Mesenchymal stem cell (in vitro differentiated cells and primary cell): ENCODE measurements at regions not wholly inside any gene's neighbourhood (a gene's known extent, or its start where the extent isn't known, plus 50 kb on each side); places are given as distances from the start of the nearest gene placed in this dataset.
A peak's percentile ranks its signal among the peaks of the same experiment; 100 is the strongest.
"Not testable (repeated sequence)": the region's sequence is repeated elsewhere in the genome, so short reads cannot be mapped to it uniquely, and the experiment has no call there.

Experiments used
- DNase-seq: peaks from one replicate; pipeline ENCODE4 v3.0.0-alpha.2; 2013
- H2AFZ ChIP-seq: one replicate; pipeline ENCODE4 v1.6.1; 2013; ENCODE audit warnings: low read depth, mild to moderate bottlenecking, control low read depth, inconsistent platforms, low read length, moderate library complexity
- H2AK5ac ChIP-seq: 2 replicates; pipeline ENCODE4 v1.6.1; 2013; ENCODE audit warnings: low read length, moderate library complexity, mild to moderate bottlenecking, inconsistent platforms; ENCODE audit not compliant: severe bottlenecking
- H2BK120ac ChIP-seq: one replicate; pipeline ENCODE4 v1.6.1; 2013; ENCODE audit warnings: low read depth, mild to moderate bottlenecking, inconsistent platforms, low read length, moderate library complexity
- H2BK12ac ChIP-seq, 2 experiments: one replicate each; pipeline ENCODE4 v1.6.1; 2013; ENCODE audit warnings: inconsistent platforms in 2 of 2, low read length in 2 of 2, mild to moderate bottlenecking in 2 of 2, moderate library complexity in 2 of 2, control low read depth in 1 of 2
- H2BK15ac ChIP-seq: one replicate; pipeline ENCODE4 v1.6.1; 2013; ENCODE audit warnings: mild to moderate bottlenecking, low read depth, inconsistent platforms; ENCODE audit not compliant: poor library complexity, severe bottlenecking
- H2BK5ac ChIP-seq: 2 replicates; pipeline ENCODE4 v1.6.1; 2013; ENCODE audit warnings: low read depth, mild to moderate bottlenecking, low read length, control low read depth, inconsistent platforms; ENCODE audit not compliant: poor library complexity, severe bottlenecking
- H3K14ac ChIP-seq, 2 experiments: one replicate each; pipeline ENCODE4 v1.6.1; 2013; ENCODE audit warnings: inconsistent platforms in 2 of 2, low read length in 2 of 2, control low read depth in 1 of 2, mild to moderate bottlenecking in 1 of 2, moderate library complexity in 1 of 2
- H3K18ac ChIP-seq, 2 experiments: one replicate each; pipeline ENCODE4 v1.6.1; 2013; ENCODE audit warnings: inconsistent platforms in 2 of 2, low read length in 2 of 2, control low read depth in 1 of 2, low read depth in 1 of 2, mild to moderate bottlenecking in 1 of 2
- H3K23ac ChIP-seq, 2 experiments: one replicate each; pipeline ENCODE4 v1.6.1; 2013; ENCODE audit warnings: inconsistent platforms in 2 of 2, low read length in 2 of 2, mild to moderate bottlenecking in 2 of 2, moderate library complexity in 2 of 2, control low read depth in 1 of 2
- H3K27ac ChIP-seq: 2 replicates; pipeline ENCODE4 v1.5.1; 2013; ENCODE audit warnings: mild to moderate bottlenecking, moderate library complexity, low read length, control low read depth, inconsistent platforms; ENCODE audit not compliant: poor library complexity, severe bottlenecking
- H3K27me3 ChIP-seq, 2 experiments: 2 replicates each; pipeline versions ENCODE4 v1.6.1 to v1.7.0; 2013; ENCODE audit warnings: low read length in 2 of 2, mild to moderate bottlenecking in 2 of 2, moderate library complexity in 2 of 2, control low read depth in 1 of 2, inconsistent platforms in 1 of 2; ENCODE audit not compliant: control insufficient read depth in 1 of 2, insufficient read depth in 1 of 2
- H3K36me3 ChIP-seq, 2 experiments: 2 replicates each; pipeline versions ENCODE4 v1.6.1 to v1.7.0; 2013; ENCODE audit warnings: low read length in 2 of 2, control low read depth in 1 of 2, inconsistent platforms in 1 of 2, low read depth in 1 of 2, mild to moderate bottlenecking in 1 of 2; ENCODE audit not compliant: insufficient read depth in 2 of 2, control insufficient read depth in 1 of 2
- H3K4ac ChIP-seq, 2 experiments: one replicate each; pipeline ENCODE4 v1.6.1; 2013; ENCODE audit warnings: inconsistent platforms in 2 of 2, low read length in 2 of 2, mild to moderate bottlenecking in 2 of 2, moderate library complexity in 2 of 2, control low read depth in 1 of 2, low read depth in 1 of 2
- H3K4me1 ChIP-seq: 2 replicates; pipeline ENCODE4 v1.6.1; 2013; ENCODE audit warnings: low read depth, low read length, control low read depth; ENCODE audit not compliant: control insufficient read depth, insufficient read depth
- H3K4me2 ChIP-seq: 2 replicates; pipeline ENCODE4 v1.6.1; 2013; ENCODE audit warnings: low read length, mild to moderate bottlenecking, inconsistent platforms; ENCODE audit not compliant: poor library complexity, severe bottlenecking
- H3K4me3 ChIP-seq, 2 experiments: 2 replicates each; pipeline versions ENCODE4 v1.5.1 to v1.7.0; 2013; ENCODE audit warnings: low read length in 2 of 2, mild to moderate bottlenecking in 2 of 2, control low read depth in 1 of 2, low read depth in 1 of 2; ENCODE audit not compliant: insufficient read depth in 1 of 2
- H3K79me1 ChIP-seq: replicated peaks from 2 replicates; pipeline ENCODE4 v1.6.1; 2013; ENCODE audit warnings: mild to moderate bottlenecking, control low read depth, low read length, inconsistent platforms; ENCODE audit not compliant: poor library complexity, severe bottlenecking
- H3K9ac ChIP-seq: 2 replicates; pipeline ENCODE4 v1.7.0; 2013; ENCODE audit warnings: mild to moderate bottlenecking, low read length, moderate library complexity
- H3K9me3 ChIP-seq: 2 replicates; pipeline ENCODE4 v1.7.0; 2013; ENCODE audit warnings: mild to moderate bottlenecking, low read length; ENCODE audit not compliant: control insufficient read depth
- H4K8ac ChIP-seq: one replicate; pipeline ENCODE4 v1.6.1; 2013; ENCODE audit warnings: inconsistent platforms, mild to moderate bottlenecking, low read length, moderate library complexity
- H4K91ac ChIP-seq: one replicate; pipeline ENCODE4 v1.6.1; 2013; ENCODE audit warnings: mild to moderate bottlenecking, low read length, inconsistent platforms
- WGBS: methylation state at CpG from one replicate; pipeline ENCODE4 v1.1.7; 2013; ENCODE audit warnings: mixed read lengths; 5-methylcytosine and 5-hydroxymethylcytosine counted together

GRCh38 chr11:12058425-12059115 is 50.1 kb upstream of the DKK3 start:
- no peak for DNase-seq
- Histone ChIP-seq H2BK15ac (no peak overlapping the region), H2BK120ac (no peak overlapping the region), H3K9me3 (no peaks in the 10 kb centered on the region), H4K8ac (no peak overlapping the region), H4K91ac (no peak overlapping the region), H3K79me1 (no peaks in the 10 kb centered on the region), H3K4me1 (peaks cover 13% of the 10 kb centered on the region), H3K27me3 (no peaks in the 10 kb centered on the region), H3K27ac (no peak overlapping the region), H2BK12ac (peak overlapping the region; percentile 1 to 41), H3K14ac (no peak overlapping the region), H3K36me3 (no peaks in the 10 kb centered on the region), H3K9ac (no peak overlapping the region), H2BK5ac (no peak overlapping the region), H3K23ac (no peak overlapping the region), H3K4me2 (no peak overlapping the region), H3K4ac (no peak overlapping the region), H2AK5ac (peak overlapping the region; percentile 44), H2AFZ (no peak overlapping the region), H3K4me3 (no peak overlapping the region), H3K18ac (no peak overlapping the region)
- 91% methylated on average over 10 of the region's 14 CpGs for WGBS

- not testable (repeated sequence) for H2BK15ac ChIP-seq, H2AK5ac ChIP-seq, H3K23ac ChIP-seq, H2BK5ac ChIP-seq, H3K9me3 ChIP-seq, H3K14ac ChIP-seq, H3K79me1 ChIP-seq, H3K18ac ChIP-seq, H3K4me2 ChIP-seq, H2BK12ac ChIP-seq, H4K8ac ChIP-seq, H3K9ac ChIP-seq, H3K27me3 ChIP-seq, H3K4ac ChIP-seq, DNase-seq, H3K27ac ChIP-seq, H3K4me3 ChIP-seq, H3K36me3 ChIP-seq, H2AFZ ChIP-seq, H4K91ac ChIP-seq, H2BK120ac ChIP-seq
- H3K4me1 ChIP-seq = peaks cover 13% of the 10 kb centered on the region
- WGBS = 96% methylated on average over 2 of the region's 3 CpGs
Observed at GRCh38 chr11:12059144-12059543, 50.7 kb upstream of the DKK3 start.

- H2BK120ac ChIP-seq = no peak overlapping the region
- DNase-seq = no peak
Observed at GRCh38 chr11:12060385-12060985, 49.9 kb upstream of the MICAL2 start.

More at GRCh38 chr11:12060385-12060985, 49.9 kb upstream of the MICAL2 start:
- no peaks in the 10 kb centered on the region for H3K27me3 ChIP-seq
- no peak overlapping the region for H3K18ac ChIP-seq
- H3K36me3 ChIP-seq = no peaks in the 10 kb centered on the region
- H2BK5ac ChIP-seq = no peak overlapping the region
- H3K9ac ChIP-seq = no peak overlapping the region
- peaks cover 13% of the 10 kb centered on the region for H3K4me1 ChIP-seq
- H3K27ac ChIP-seq = no peak overlapping the region
- H3K9me3 ChIP-seq = peaks cover 3% of the 10 kb centered on the region
- peak overlapping the region; percentile 3 for H2AK5ac ChIP-seq
- no peak overlapping the region for H2AFZ ChIP-seq
- 95% methylated on average over 4 of the region's 4 CpGs for WGBS
- no peak overlapping the region for H4K8ac ChIP-seq
- H2BK15ac ChIP-seq = no peak overlapping the region
- peak overlapping the region; percentile 7 for H3K4me2 ChIP-seq
- H3K23ac ChIP-seq = no peak overlapping the region
- H2BK12ac ChIP-seq = no peak overlapping the region
- H3K79me1 ChIP-seq = no peaks in the 10 kb centered on the region
- no peak overlapping the region for H3K4me3 ChIP-seq
- H3K14ac ChIP-seq = no peak overlapping the region
- H4K91ac ChIP-seq = no peak overlapping the region
- no peak overlapping the region for H3K4ac ChIP-seq
